Skeletal muscle satellite cell (primary cell): ENCODE measurements at regions not wholly inside any gene's neighbourhood (a gene's known extent, or its start where the extent isn't known, plus 50 kb on each side); places are given as distances from the start of the nearest gene placed in this dataset.
"Not testable (repeated sequence)": the region's sequence is repeated elsewhere in the genome, so short reads cannot be mapped to it uniquely, and the experiment has no call there.

ENCODE experiments used
- H3K27me3 ChIP-seq: 2 replicates; pipeline ENCODE4 v1.7.0; 2013; ENCODE audit warnings: low read length; ENCODE audit not compliant: control insufficient read depth, insufficient read depth
- H3K36me3 ChIP-seq: 2 replicates; pipeline ENCODE4 v1.7.0; 2013; ENCODE audit warnings: mild to moderate bottlenecking, control low read depth, low read length; ENCODE audit not compliant: insufficient read depth
- H3K4me1 ChIP-seq: 2 replicates; pipeline ENCODE4 v1.7.0; 2013; ENCODE audit warnings: low read length; ENCODE audit not compliant: control insufficient read depth, insufficient read depth
- H3K4me2 ChIP-seq: 2 replicates; pipeline ENCODE4 v1.7.0; 2013; ENCODE audit warnings: mild to moderate bottlenecking, low read length
- H3K4me3 ChIP-seq: 2 replicates; pipeline ENCODE4 v1.7.0; 2013; ENCODE audit warnings: low read length
- H3K9ac ChIP-seq: 2 replicates; pipeline ENCODE4 v1.7.0; 2013; ENCODE audit warnings: mild to moderate bottlenecking, low read depth, low read length, moderate library complexity
- H3K9me3 ChIP-seq: replicated peaks from 2 replicates; pipeline ENCODE4 v1.7.0; 2013; ENCODE audit warnings: mild to moderate bottlenecking, control low read depth, low read length

- Histone ChIP-seq H3K27me3 (no peaks in the 10 kb centered on the region), H3K36me3 (no peaks in the 10 kb centered on the region), H3K9me3 (no peaks in the 10 kb centered on the region), H3K4me2 (no peak overlapping the region), H3K4me1 (no peaks in the 10 kb centered on the region), H3K4me3 (no peak overlapping the region), H3K9ac (no peak overlapping the region)
These were observed 392.7 kb downstream of the THBS2 start for GRCh38 chr6:168860987-168861386.

GRCh38 chr6:168860341-168860740 lies 393.3 kb downstream of the THBS2 start:
- Histone ChIP-seq H3K27me3 (no peaks in the 10 kb centered on the region), H3K9me3 (no peaks in the 10 kb centered on the region), H3K4me1 (no peaks in the 10 kb centered on the region), H3K4me2 (no peak overlapping the region), H3K4me3 (no peak overlapping the region), H3K36me3 (no peaks in the 10 kb centered on the region), H3K9ac (no peak overlapping the region)

- no peaks in the 10 kb centered on the region for H3K36me3 ChIP-seq
- no peak overlapping the region for H3K9ac ChIP-seq
- no peaks in the 10 kb centered on the region for H3K9me3 ChIP-seq
- H3K4me2 ChIP-seq = no peak overlapping the region
- H3K4me1 ChIP-seq = no peaks in the 10 kb centered on the region
- H3K4me3 ChIP-seq = no peak overlapping the region
- no peaks in the 10 kb centered on the region for H3K27me3 ChIP-seq
These were observed 394.7 kb downstream of the THBS2 start for GRCh38 chr6:168858926-168859325.

GRCh38 chr6:168856914-168857313 lies 396.7 kb downstream of the THBS2 start:
- H3K27me3 ChIP-seq = no peaks in the 10 kb centered on the region
- no peak overlapping the region for H3K4me3 ChIP-seq
- no peaks in the 10 kb centered on the region for H3K36me3 ChIP-seq
- no peaks in the 10 kb centered on the region for H3K4me1 ChIP-seq
- H3K9me3 ChIP-seq = no peaks in the 10 kb centered on the region
- H3K9ac ChIP-seq = no peak overlapping the region
- no peak overlapping the region for H3K4me2 ChIP-seq

- H3K4me1 ChIP-seq = no peaks in the 10 kb centered on the region
- no peaks in the 10 kb centered on the region for H3K9me3 ChIP-seq
- H3K4me3 ChIP-seq = peak overlapping the region; percentile 64
- no peaks in the 10 kb centered on the region for H3K36me3 ChIP-seq
- H3K9ac ChIP-seq = peak overlapping the region; percentile 6
- H3K4me2 ChIP-seq = peak overlapping the region; percentile 85
- no peaks in the 10 kb centered on the region for H3K27me3 ChIP-seq
These were observed 401.2 kb downstream of the THBS2 start for GRCh38 chr6:168852376-168852884.

GRCh38 chr6:168851460-168852375 lies 401.9 kb downstream of the THBS2 start:
- Histone ChIP-seq H3K9ac (no peak overlapping the region), H3K4me3 (peak overlapping the region; percentile 64)

GRCh38 chr6:168850027-168850736 lies 403.5 kb downstream of the THBS2 start:
- H3K4me1 ChIP-seq, H3K27me3 ChIP-seq, H3K9me3 ChIP-seq, H3K36me3 ChIP-seq, H3K9ac ChIP-seq, H3K4me2 ChIP-seq, H3K4me3 ChIP-seq: not testable (repeated sequence)

More at GRCh38 chr6:168851460-168852375, 401.9 kb downstream of the THBS2 start:
- H3K36me3 ChIP-seq = no peaks in the 10 kb centered on the region
- no peaks in the 10 kb centered on the region for H3K4me1 ChIP-seq
- peak overlapping the region; percentile 85 for H3K4me2 ChIP-seq
- H3K27me3 ChIP-seq = no peaks in the 10 kb centered on the region
- H3K9me3 ChIP-seq = no peaks in the 10 kb centered on the region

- peaks cover 3% of the 10 kb centered on the region for H3K9me3 ChIP-seq
- H3K4me1 ChIP-seq = no peaks in the 10 kb centered on the region
- H3K4me3 ChIP-seq = no peak overlapping the region
- no peak overlapping the region for H3K9ac ChIP-seq
- H3K27me3 ChIP-seq = no peaks in the 10 kb centered on the region
- H3K36me3 ChIP-seq = no peaks in the 10 kb centered on the region
- H3K4me2 ChIP-seq = no peak overlapping the region
These were observed 404.2 kb downstream of the THBS2 start for GRCh38 chr6:168849459-168849858.

- Histone ChIP-seq H3K4me3 (no peak overlapping the region), H3K4me2 (no peak overlapping the region), H3K4me1 (no peaks in the 10 kb centered on the region), H3K36me3 (no peaks in the 10 kb centered on the region), H3K27me3 (no peaks in the 10 kb centered on the region), H3K9me3 (peaks cover 3% of the 10 kb centered on the region), H3K9ac (no peak overlapping the region)
These were observed 404.8 kb downstream of the THBS2 start for GRCh38 chr6:168848797-168849196.

GRCh38 chr6:168844821-168845609 lies 404.0 kb downstream of the SMOC2 start:
- Histone ChIP-seq H3K9ac (no peak overlapping the region), H3K36me3 (no peaks in the 10 kb centered on the region), H3K9me3 (peaks cover 8% of the 10 kb centered on the region), H3K4me1 (no peaks in the 10 kb centered on the region), H3K27me3 (no peaks in the 10 kb centered on the region), H3K4me2 (no peak overlapping the region), H3K4me3 (no peak overlapping the region)

GRCh38 chr6:168842632-168843212 lies 401.7 kb downstream of the SMOC2 start:
- not testable (repeated sequence) for H3K9ac ChIP-seq, H3K4me1 ChIP-seq, H3K27me3 ChIP-seq, H3K4me2 ChIP-seq, H3K4me3 ChIP-seq, H3K36me3 ChIP-seq
- peaks cover 12% of the 10 kb centered on the region for H3K9me3 ChIP-seq
